Suprapubic skin (tissue), 4 donors: ENCODE measurements at regions not wholly inside any gene's neighbourhood (a gene's known extent, or its start where the extent isn't known, plus 50 kb on each side); places are given as distances from the start of the nearest gene placed in this dataset.

Experiments
- DNase-seq, 2 donors: peaks; one replicate each; pipeline ENCODE4 v3.0.0-alpha.2; 2019; ENCODE audit warnings: low spot score in 2 of 2
- H3K27ac ChIP-seq: fragments of 200-600 bp; sonication (generic); one replicate; pipeline ENCODE4 v1.5.1; 2019
- H3K27me3 ChIP-seq: fragments of 200-600 bp; sonication (generic); one replicate; pipeline ENCODE4 v1.5.1; 2019
- H3K36me3 ChIP-seq: fragments of 200-600 bp; sonication (generic); one replicate; pipeline ENCODE4 v1.5.1; 2019
- H3K4me1 ChIP-seq: fragments of 200-600 bp; sonication (generic); one replicate; pipeline ENCODE4 v1.5.1; 2019
- H3K4me3 ChIP-seq: fragments of 200-600 bp; sonication (generic); one replicate; pipeline ENCODE4 v1.5.1; 2019; ENCODE audit warnings: mild to moderate bottlenecking
- H3K9me3 ChIP-seq: fragments of 200-600 bp; sonication (generic); one replicate; pipeline ENCODE4 v1.5.1; 2019
- CTCF ChIP-seq, 2 donors: fragments of 200-600 bp in 1 of 2; fragments of 450-650 bp in 1 of 2; sonication (generic) in 1 of 2; IDR thresholded peaks; one replicate each; pipeline ENCODE4 v1.5.1; 2016 to 2019; ENCODE audit warnings: antibody characterized with exemption in 2 of 2, mild to moderate bottlenecking in 1 of 2, moderate library complexity in 1 of 2
- EP300 ChIP-seq: sonication (generic); formaldehyde crosslinking; IDR thresholded peaks from one replicate; pipeline ENCODE4 v1.6.1; 2017; ENCODE audit warnings: antibody characterized with exemption
- POLR2A ChIP-seq, 2 donors: fragments of 450-650 bp; IDR thresholded peaks; one replicate each; pipeline ENCODE4 v1.6.1; 2017; ENCODE audit warnings: antibody characterized with exemption in 2 of 2, mild to moderate bottlenecking in 2 of 2, moderate library complexity in 2 of 2
- POLR2AphosphoS5 ChIP-seq, 3 donors: sonication (generic); formaldehyde crosslinking; IDR thresholded peaks; one replicate each; pipeline ENCODE4 v1.6.1; 2017; ENCODE audit warnings: antibody characterized with exemption in 3 of 3
- WGBS: methylation state at CpG from one replicate; pipeline ENCODE4 v1.1.5; 2018; 5-methylcytosine and 5-hydroxymethylcytosine counted together

DNA sequence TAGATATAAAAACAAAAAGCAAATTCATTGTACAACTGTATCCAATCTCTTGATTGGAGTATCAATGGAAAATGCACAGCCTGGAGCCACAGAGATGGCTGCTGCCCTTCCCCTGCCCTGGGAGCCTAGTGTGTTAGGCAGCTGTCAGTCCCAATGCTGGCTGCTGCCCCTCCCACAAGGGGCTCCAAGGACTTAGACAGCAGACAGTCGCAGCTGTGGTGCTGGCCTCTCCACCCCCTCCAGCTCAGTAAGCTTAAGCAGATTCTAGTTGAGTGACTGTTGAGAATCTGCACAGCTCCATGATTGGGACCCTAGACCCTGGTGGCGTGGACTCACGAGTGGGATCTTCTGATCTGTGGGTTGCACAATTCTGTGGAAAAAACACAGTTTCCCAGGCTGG, 1511.2 kb downstream of the FAM181B start:
- TF ChIP-seq POLR2AphosphoS5 (IDR thresholded peaks at IDR 0.05) (no peak), CTCF (IDR thresholded peaks at IDR 0.05) (no peak), EP300 (no peak), POLR2A (IDR thresholded peaks at IDR 0.05) (no peak)
- 83% methylated on average over 3 of the region's 3 CpGs for WGBS
- Histone ChIP-seq H3K27ac (no peak overlapping the region), H3K9me3 (no peaks in the 10 kb centered on the region), H3K27me3 (no peaks in the 10 kb centered on the region), H3K4me3 (no peak overlapping the region), H3K4me1 (no peaks in the 10 kb centered on the region), H3K36me3 (no peaks in the 10 kb centered on the region)
- no peak for DNase-seq

- Histone ChIP-seq H3K4me1 (no peaks in the 10 kb centered on the region), H3K4me3 (no peak overlapping the region), H3K36me3 (no peaks in the 10 kb centered on the region), H3K27me3 (no peaks in the 10 kb centered on the region), H3K9me3 (no peaks in the 10 kb centered on the region), H3K27ac (no peak overlapping the region)
- TF ChIP-seq POLR2AphosphoS5 (IDR thresholded peaks at IDR 0.05) (no peak), CTCF (IDR thresholded peaks at IDR 0.05) (no peak), POLR2A (IDR thresholded peaks at IDR 0.05) (no peak), EP300 (no peak)
- no peak for DNase-seq
- 73% methylated on average over 9 of the region's 9 CpGs for WGBS
Observed at GRCh38 chr11:81220146-81220895, 1513.3 kb downstream of the FAM181B start.

GRCh38 chr11:81219661-81220060, 1514.0 kb downstream of the FAM181B start:
- Histone ChIP-seq H3K27ac (no peak overlapping the region), H3K27me3 (no peaks in the 10 kb centered on the region), H3K36me3 (no peaks in the 10 kb centered on the region), H3K9me3 (no peaks in the 10 kb centered on the region), H3K4me1 (no peaks in the 10 kb centered on the region), H3K4me3 (no peak overlapping the region)
- no peak for DNase-seq
- 66% methylated on average over 1 of the region's 1 CpG for WGBS
- TF ChIP-seq POLR2A (IDR thresholded peaks at IDR 0.05), result no peak
- TF ChIP-seq POLR2AphosphoS5 (IDR thresholded peaks at IDR 0.05), result no peak
- TF ChIP-seq EP300, result no peak
- TF ChIP-seq CTCF (IDR thresholded peaks at IDR 0.05), result no peak

GRCh38 chr11:81218440-81218839, 1515.2 kb downstream of the FAM181B start:
- no peak for TF ChIP-seq EP300
- TF ChIP-seq POLR2AphosphoS5 (IDR thresholded peaks at IDR 0.05), result no peak
- no peak for TF ChIP-seq CTCF (IDR thresholded peaks at IDR 0.05)
- no peak for TF ChIP-seq POLR2A (IDR thresholded peaks at IDR 0.05)

DNA sequence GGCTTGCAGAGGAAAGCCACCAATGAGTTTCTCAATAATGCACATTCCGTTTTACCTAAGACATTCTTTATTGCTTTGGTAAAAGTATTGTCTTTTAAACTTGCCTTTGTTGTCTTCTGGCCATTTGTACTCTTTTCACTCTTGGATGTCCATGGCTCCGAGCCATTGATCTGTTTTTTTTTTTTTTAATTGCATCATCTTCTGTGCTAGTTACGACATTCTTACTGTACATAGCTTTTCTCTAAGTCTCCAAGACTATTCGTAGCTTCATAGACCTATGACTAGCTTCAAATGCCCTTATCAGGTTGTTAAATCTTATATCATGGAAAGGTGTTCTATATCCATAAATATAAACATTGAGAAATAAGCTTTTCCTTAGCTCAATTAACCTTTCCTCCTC, 1522.6 kb downstream of the FAM181B start:
- 64% methylated on average over 4 of the region's 4 CpGs for WGBS
- TF ChIP-seq POLR2AphosphoS5 (IDR thresholded peaks at IDR 0.05) (no peak), POLR2A (IDR thresholded peaks at IDR 0.05) (no peak), EP300 (no peak), CTCF (IDR thresholded peaks at IDR 0.05) (no peak)
- Histone ChIP-seq H3K4me3 (no peak overlapping the region), H3K27ac (no peak overlapping the region), H3K27me3 (no peaks in the 10 kb centered on the region), H3K36me3 (no peaks in the 10 kb centered on the region), H3K9me3 (no peaks in the 10 kb centered on the region), H3K4me1 (no peaks in the 10 kb centered on the region)
- DNase-seq, result no peak

More at GRCh38 chr11:81218440-81218839, 1515.2 kb downstream of the FAM181B start:
- 87% methylated on average over 4 of the region's 4 CpGs for WGBS
- Histone ChIP-seq H3K9me3 (no peaks in the 10 kb centered on the region), H3K27me3 (no peaks in the 10 kb centered on the region), H3K27ac (no peak overlapping the region), H3K36me3 (no peaks in the 10 kb centered on the region), H3K4me1 (no peaks in the 10 kb centered on the region), H3K4me3 (no peak overlapping the region)
- no peak for DNase-seq
